Activated T-cell treated with anti-CD3 and anti-CD28 coated beads, Interleukin-2, amount 50 U/mL, for 1 hour (primary cell): ENCODE measurements at regions not wholly inside any gene's neighbourhood (a gene's known extent, or its start where the extent isn't known, plus 50 kb on each side); places are given as distances from the start of the nearest gene placed in this dataset.
"Not testable (repeated sequence)": the region's sequence is repeated elsewhere in the genome, so short reads cannot be mapped to it uniquely, and the experiment has no call there.

Source experiments
- DNase-seq: peaks from one replicate; pipeline ENCODE4 v3.0.0-alpha.2; 2020

- not testable (repeated sequence) for DNase-seq
Measured at GRCh38 chr16:13336907-13337881, 435.8 kb downstream of the SHISA9 start.

GRCh38 chr16:13338044-13338443 lies 436.6 kb downstream of the SHISA9 start:
- no peak for DNase-seq

- DNase-seq, result no peak
Measured at GRCh38 chr16:13342675-13343074, 441.3 kb downstream of the SHISA9 start.

- no peak for DNase-seq
Measured at GRCh38 chr16:13344001-13344400, 442.6 kb downstream of the SHISA9 start.

GRCh38 chr16:13348416-13348815 lies 447.0 kb downstream of the SHISA9 start:
- DNase-seq, result no peak

GRCh38 chr16:13350000-13350399 lies 448.6 kb downstream of the SHISA9 start:
- no peak for DNase-seq

- no peak for DNase-seq
Measured at GRCh38 chr16:13351181-13351580, 449.8 kb downstream of the SHISA9 start.

- DNase-seq, result no peak
Measured at GRCh38 chr16:13351601-13352217, 450.3 kb downstream of the SHISA9 start.

GRCh38 chr16:13352796-13353195 lies 451.4 kb downstream of the SHISA9 start:
- DNase-seq, result not testable (repeated sequence)

GRCh38 chr16:13357842-13358241 lies 456.4 kb downstream of the SHISA9 start:
- not testable (repeated sequence) for DNase-seq

- DNase-seq, result no peak
Measured at GRCh38 chr16:13359835-13360234, 458.4 kb downstream of the SHISA9 start.

GRCh38 chr16:13372421-13372820 lies 471.0 kb downstream of the SHISA9 start:
- no peak for DNase-seq

GRCh38 chr16:13376174-13376573 lies 474.8 kb downstream of the SHISA9 start:
- DNase-seq, result no peak

- no peak for DNase-seq
Measured at GRCh38 chr16:13377143-13377542, 475.7 kb downstream of the SHISA9 start.

GRCh38 chr16:13378151-13378550 lies 476.8 kb downstream of the SHISA9 start:
- no peak for DNase-seq

GRCh38 chr16:13379266-13379665 lies 477.9 kb downstream of the SHISA9 start:
- DNase-seq, result no peak

- not testable (repeated sequence) for DNase-seq
Measured at GRCh38 chr16:13385156-13386040, 484.0 kb downstream of the SHISA9 start.

GRCh38 chr16:13390093-13390985 lies 488.9 kb downstream of the SHISA9 start:
- DNase-seq, result no peak

- no peak for DNase-seq
Measured at GRCh38 chr16:13390986-13391305, 489.5 kb downstream of the SHISA9 start.

GRCh38 chr16:13391337-13391736 lies 489.9 kb downstream of the SHISA9 start:
- DNase-seq, result no peak

GRCh38 chr16:13392341-13392740 lies 490.9 kb downstream of the SHISA9 start:
- no peak for DNase-seq

- DNase-seq, result no peak
Measured at GRCh38 chr16:13393816-13394215, 492.4 kb downstream of the SHISA9 start.
